CD4-positive, alpha-beta T cell treated with Interleukin-15 for 4 hours (primary cell): ENCODE measurements at regions not wholly inside any gene's neighbourhood (a gene's known extent, or its start where the extent isn't known, plus 50 kb on each side); places are given as distances from the start of the nearest gene placed in this dataset.
"Not testable (repeated sequence)": the region's sequence is repeated elsewhere in the genome, so short reads cannot be mapped to it uniquely, and the experiment has no call there.

ENCODE experiments used
- DNase-seq: peaks from one replicate; pipeline ENCODE4 v3.0.0-alpha.2; 2020; ENCODE audit warnings: low spot score

DNA sequence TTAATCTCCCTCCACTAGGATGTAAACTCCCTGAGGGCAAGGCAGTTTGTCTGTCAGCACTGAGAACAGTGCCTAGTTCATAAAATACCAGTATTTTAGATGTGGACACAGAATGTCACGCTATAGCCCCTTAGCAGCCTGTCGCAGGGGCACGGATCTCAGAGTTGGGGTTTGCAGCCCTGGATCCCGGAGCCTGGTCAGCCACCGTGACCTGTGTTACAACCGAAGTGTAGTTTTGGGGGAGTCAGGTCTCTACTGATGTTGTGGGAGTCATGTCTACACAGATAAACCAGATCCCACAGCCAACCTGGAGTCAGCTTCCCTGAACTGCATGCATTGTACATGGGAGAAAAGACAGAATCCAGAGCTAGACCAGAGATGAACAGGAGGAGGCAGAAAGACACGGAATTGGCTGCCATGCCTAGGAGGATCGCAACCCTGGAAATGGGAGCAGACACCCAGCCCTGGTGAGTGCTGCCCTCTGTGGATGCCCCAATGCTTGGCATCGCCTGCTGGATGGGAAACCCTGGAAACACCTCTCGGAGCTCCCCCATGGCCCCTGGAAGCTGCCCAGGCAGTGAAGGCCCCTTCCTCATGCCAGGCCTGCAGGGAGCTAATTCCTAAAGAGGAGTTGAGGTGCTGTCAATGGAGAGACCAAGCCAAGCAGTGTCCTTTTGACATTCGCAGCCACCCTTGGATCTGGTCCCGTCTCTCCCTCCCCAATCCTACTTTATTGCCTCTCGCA, 851.3 kb downstream of the TBC1D22A start:
- DNase-seq = no peak

DNA sequence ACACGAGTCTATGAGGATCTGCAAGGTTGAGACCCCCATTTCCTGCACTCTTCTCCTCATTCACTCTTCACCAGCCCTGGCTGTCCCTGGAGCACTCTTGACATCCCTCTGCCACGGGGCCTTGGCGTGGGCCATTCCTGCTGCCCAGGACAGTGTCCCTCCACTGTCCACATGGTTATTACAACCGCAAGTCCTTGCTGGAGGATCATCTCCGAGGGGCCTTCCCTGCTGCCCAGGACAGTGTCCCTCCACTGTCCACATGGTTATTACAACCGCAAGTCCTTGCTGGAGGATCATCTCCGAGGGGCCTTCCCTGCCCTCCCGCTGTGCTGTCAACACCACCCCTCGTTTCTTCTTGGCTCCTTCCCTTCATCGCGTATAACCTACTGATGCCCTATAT, 850.7 kb downstream of the TBC1D22A start:
- DNase-seq = not testable (repeated sequence)

DNA sequence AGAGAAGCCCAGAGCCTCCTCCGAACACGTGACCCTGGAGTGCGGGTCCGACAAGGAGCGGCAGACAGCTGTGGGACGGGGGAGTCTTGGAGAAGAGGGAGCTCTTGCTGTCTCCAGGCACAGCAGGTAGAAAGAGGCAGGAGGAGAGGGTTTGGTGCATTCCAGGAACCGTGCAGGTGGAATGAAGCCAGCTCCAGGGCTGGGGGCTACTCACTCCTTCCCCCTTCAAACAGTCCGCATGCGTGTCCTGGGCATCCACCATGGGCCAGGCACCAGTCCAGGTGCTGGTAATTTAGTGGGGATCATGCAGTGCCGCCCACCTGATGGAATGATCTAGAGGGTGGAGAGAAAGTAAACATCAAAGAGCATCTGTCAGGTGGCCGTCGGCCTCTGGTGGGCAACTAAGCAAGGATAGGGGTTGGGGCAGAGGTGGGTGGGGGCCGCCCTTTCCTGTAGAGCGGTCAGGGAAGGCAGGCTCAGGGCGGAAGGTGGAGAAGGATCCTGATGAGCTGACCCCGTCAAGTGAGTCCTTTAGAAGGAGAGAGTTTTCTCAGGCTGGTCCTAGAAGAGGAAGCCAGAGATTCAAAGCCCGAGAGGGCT, 850.0 kb downstream of the TBC1D22A start:
- no peak for DNase-seq

DNA sequence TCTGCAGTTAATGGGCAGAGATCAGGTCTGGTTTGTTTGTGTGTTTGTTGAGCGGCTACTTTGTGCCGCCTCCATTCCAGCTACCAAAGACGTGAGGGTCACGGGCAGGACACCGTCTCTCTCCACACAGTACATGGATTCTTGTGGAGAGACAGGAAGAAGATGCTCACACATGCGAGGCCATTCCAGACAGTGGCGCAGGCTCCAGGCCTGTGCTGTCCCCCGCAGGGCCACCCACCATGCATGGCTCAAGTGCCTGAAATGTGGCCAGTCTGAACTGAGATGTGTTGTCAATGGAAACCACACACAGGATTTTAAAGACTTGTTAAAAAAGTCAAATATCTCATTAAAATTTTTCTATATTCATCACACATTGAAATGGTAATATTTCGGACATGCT, 848.3 kb downstream of the TBC1D22A start:
- no peak for DNase-seq

DNA sequence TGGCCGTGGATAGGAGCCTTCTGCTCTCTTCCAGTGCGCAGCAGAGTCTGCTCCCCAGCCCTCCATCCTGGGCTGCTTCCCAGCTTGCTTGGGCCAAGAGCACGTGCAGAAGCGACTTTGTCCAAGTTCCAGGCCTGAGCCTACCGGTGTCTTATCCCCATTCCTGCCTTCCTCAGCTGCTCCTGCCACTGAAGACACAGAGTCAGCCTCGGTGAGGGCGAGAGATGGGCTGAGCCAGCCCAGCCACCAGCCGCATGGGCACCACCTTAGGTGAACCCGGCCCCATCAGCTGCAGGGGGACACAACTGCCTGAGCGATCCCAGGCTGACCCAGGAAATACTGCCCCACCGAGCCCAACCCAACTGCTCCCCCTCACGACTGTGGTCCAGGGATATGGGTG, 847.8 kb downstream of the TBC1D22A start:
- DNase-seq = no peak

DNA sequence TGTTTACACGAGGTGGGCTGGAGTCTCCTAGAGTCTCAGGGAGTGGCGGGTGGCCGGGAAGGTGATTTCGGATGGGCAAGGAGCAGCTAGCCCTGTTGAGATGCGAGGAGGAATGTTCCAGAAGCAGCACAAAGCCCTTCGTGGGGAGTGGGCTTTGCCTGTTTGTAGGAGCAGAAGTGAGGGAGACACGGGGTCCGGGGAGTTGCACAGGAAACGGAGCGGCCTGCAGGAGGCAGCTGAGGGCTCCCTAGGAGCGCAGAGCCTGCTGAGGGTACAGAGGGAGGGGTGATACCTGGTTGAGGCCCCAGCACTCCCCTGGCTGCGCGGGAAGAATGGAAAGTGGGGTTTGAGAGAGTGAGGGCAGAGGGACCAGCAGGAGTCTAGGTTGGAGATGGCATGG, 847.2 kb downstream of the TBC1D22A start:
- no peak for DNase-seq

DNA sequence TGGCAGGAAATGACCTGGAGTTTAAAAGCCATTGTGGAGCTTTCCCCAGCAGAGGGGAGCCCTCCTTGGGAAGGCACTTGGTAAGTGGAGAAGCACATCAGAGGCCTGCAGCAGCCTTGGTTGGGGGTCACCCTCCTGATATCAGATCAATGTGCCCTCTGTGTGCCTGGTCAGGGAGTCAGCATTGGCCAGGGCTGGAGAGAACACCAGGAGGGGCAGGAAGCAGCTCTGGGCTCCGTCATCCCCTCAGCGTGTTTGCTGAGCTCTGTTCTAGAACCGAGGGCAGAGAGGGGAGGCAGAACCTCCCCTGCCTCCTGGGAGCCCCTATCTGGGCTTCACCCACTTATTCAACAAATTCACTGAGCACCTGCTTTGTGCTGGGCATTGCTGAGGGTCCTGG, 846.0 kb downstream of the TBC1D22A start:
- DNase-seq = no peak

DNA sequence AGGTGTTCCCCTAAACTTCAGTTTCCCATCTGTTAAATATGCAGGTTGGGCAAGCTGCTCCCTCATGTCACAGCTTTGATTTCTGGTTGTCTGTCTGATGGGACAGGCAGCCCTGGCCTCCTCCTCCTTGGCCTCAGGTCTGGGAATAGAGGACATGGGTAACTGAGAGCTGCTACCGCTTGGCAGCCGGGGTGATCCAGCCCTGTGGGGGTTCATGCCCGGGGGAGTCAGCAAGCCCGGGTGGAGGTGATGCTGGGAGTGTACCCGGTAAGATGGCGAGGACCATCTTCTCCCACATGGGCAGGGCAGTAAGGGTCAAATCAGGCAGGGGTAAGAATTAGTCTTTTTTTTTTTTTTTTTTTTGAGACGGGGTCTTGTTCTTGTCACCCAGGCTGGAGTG, 845.0 kb downstream of the TBC1D22A start:
- DNase-seq = no peak

DNA sequence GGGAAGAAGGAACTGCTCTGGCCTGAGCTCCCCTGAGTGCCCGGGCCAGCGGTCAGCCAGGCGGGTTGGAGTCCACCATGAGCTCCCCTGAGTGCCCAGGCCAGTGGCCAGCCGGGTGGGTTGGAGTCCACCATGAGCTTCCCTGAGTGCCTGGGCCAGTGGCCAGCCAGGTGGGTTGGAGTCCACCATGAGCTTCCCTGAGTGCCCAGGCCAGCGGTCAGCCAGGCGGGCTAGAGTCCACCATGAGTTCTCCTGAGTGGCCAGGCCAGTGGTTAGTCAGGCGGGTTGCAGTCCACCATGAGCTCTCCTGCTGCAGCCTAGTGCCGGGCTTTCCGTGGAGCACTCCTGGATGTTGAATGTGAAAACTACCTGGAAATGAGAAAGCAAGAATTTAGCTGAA, 844.0 kb downstream of the TBC1D22A start:
- DNase-seq = no peak

DNA sequence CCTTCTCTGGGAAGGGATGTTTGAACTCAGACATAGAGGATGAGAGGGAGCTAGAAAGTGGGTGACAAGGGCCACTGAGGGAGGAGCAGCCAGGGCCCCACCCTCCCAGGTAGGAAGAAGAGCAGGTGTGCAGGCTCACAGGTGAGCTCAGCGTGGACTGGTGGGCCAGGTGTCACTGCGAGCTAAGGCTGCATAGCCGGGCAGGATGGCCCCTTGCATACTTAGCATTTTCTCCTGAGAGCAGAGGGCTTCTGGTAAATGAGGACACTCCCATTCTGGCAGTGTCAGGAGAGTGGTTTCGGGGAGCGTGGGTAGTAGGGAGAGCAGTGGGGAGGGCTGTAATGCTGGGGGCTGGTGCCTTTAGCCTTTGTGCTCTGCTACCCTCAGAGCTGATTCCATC, 843.4 kb downstream of the TBC1D22A start:
- DNase-seq = no peak

DNA sequence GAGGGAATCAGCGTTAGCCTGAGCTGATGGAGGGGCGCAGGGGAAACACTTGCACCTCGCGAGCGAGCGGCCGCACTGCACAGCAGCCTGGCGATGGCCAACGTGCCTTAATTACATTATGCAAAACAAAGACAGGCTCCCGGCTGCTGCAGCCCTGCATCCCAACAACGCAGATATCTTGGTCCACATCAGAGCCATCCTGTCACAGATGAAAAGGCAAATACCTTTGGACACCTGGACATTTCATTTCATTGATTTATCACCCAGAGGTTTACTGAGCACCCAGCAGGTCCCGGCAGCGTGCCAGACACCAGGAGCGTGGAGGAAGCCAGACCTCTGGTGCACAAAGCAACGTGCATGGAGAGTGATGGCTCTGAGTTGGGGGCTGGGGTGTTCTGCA, 843.0 kb downstream of the TBC1D22A start:
- DNase-seq = no peak

DNA sequence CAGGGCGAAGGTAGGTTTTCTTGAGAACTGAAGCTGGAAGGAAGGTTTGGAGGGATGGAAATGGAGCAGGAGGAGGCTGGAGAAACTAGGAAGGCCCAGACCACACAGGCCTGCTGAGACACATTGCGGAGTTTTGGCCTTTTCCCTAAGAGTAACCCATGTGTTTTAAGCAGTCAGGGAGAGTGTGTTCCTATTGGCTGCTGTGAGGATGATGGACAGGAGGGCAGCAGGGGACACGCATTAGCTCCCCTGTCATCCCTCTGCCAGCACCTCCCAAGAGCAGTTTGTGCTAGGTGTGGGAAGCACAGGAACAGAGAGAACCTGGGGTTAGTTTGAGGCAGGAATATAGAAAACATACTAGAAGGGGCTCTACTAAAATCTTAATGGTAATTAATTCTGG, 842.1 kb downstream of the TBC1D22A start:
- DNase-seq = no peak

DNA sequence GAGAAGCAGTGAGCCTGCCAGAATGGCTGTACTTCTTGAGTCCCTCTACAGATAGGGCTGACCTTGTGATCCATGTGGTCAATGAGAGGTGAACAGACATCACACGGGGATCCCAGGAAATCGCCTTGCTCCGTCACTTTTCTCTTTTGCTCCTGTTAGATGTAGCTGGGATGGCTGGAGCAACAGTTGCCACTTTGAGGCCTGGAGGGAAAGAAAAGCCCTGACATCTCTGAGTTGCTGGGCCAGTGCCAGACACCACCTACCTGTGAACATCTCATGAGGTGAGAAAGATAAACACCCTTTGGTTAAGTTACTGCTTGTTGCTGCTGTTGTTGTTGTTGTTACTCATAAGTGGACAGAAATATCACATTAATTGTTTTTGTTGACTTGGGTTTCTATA, 840.3 kb downstream of the TBC1D22A start:
- no peak for DNase-seq

DNA sequence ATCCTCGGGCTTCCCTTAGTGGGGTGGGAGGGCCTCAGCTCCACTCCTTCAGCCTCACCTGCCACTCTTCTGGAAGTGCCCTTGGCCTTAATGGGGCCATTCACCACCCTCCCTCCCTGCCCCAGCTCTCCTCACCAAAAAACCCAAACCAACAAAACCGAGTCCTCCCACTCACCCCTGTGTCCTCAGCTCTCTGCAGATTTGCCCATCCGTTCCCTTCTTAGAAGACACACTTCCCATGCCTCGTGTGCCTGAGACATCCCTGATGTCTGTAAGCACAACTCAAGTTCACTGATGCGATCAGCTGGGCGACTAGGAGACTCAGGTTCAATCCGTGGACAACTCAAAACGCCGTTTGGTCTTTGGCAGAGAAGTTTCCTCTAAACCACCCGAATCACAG, 839.2 kb downstream of the TBC1D22A start:
- DNase-seq = no peak

DNA sequence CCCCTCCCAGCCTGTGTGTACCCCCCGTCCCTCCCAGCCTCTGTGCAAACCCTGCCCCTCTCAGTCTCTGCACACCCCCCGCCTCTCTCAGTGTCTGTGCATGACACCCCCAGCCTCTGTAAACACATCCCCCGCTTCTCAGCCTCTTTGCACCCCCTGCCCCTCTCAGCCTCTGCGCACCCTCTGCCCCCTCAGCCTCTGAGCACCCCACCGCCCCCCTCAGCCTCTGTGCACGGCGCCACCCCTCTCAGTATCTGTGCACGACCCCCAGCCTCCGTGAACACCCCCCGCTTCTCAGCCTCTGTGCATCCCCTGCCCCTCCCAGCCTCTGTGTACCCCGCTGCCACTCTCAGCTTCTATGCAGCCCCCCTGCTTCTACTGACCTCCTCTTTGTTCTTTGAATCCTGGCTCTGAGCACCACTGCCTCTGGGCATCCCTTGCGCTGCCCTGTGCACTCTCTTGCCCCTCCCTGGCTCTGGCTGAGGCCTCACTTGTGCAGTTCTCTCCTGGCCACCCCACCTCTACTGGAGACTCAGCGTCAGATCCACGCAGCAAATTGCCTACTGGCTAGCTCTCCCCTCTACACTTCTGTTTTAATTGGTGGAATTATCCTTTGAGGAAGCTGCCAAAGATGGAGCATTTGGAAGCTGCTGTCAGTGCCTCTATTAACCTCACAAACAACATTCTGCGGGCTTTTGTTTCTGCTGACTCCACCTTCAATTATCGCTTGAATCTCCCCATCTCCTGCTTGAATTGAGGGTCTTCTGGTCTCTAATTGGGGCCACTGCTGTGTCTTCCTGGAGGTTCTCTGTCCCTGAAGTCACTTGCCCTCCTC, 838.6 kb downstream of the TBC1D22A start:
- DNase-seq = no peak

DNA sequence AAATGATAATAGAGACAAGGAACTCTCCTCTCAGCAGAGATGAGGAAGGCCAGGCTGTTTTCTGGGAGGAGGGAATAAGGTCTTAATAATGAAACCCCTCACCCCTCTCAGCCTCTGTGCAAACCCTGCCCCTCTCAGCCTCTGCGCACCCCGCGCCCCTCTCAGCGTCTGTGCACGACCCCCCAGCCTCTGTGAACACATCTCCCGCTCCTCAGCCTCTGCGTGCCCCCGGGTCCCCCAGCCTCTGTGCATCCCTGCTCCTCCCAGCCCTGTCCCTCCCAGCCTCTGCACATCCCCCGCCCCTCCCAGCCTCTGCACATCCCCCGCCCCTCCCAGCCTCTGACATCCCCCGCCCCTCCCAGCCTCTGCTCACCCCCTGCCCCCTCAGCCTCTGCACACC, 837.8 kb downstream of the TBC1D22A start:
- no peak for DNase-seq

DNA sequence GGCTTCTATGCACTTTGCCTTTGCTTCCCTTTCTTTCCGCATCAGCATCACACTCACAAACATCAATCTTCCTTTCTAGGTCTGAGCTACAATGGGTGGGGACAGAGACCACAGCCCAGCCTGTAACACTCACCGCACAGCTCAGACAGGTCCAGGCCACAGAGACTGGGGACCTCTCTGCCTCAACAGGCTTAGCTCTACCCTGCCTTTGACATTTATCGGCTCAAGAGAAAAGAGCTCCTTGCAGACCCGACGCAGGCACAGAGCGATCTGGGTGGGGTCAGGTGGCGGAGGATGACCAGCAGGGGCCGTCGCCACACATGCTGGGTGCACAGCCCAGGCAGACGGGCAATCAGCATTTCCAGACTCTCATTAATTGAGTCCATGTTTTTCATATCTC, 837.3 kb downstream of the TBC1D22A start:
- no peak for DNase-seq

DNA sequence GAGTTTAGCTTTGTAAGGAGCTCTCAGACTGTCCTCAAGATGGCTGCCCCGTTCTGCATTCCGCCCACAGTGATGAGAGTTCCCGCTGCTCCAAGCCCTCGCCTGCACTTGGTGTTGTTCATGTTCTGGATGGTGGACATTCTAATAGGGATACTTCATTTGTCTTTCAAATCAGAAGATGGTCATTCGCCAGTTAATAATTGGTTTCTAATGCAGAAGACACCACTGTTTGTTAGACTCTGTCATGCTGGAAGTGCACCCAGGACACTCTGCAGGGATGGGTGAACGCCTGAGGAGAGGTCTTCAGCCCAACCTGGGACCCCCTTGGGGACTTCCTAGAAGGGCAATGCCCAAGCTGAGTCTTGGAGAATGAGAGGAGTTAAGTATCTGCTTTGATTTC, 836.4 kb downstream of the TBC1D22A start:
- DNase-seq = no peak

DNA sequence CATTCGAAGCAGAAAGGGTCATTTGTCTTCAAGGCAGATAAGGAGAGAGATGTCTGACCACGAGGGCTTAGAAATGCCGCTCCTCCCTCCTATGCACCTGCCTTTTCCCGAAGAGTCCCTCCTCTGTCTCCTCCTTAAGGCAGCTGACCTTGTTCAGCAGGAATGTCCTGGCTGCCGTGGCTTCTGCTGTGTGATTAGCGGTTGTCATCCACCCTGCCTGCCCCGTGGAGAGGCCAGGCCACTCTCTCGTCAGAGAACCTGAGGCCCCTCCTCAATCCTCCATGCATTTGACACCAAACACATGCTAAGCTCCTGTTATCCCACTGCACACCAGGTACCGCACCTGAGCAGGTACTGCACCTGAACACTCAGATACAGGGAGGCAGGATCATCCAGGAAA, 834.6 kb downstream of the TBC1D22A start:
- no peak for DNase-seq

DNA sequence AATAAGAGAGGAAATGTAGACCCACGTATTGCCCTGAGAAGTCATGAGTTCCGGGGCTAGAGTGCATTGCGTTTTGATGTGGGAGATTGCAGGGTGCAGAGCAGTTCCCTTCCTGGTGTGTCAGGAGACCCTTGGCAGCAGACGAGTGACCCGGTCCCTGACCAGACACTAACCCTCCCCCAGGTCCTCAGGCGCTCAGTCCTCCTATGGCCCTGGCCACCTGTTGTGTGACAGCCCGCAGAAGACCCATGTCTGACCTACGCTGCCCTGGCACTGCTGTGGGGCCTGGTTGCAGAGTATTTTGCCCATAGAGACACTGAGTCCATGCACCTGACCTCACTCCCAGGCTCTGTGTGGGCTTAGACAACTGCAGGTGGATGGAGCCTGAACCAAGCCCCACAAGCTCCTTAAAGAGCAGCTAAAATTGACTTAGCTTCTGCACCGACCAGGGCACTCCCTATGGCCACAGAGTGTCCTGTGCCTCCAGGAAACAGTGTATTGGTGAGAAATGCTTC, 833.8 kb downstream of the TBC1D22A start:
- DNase-seq = no peak

DNA sequence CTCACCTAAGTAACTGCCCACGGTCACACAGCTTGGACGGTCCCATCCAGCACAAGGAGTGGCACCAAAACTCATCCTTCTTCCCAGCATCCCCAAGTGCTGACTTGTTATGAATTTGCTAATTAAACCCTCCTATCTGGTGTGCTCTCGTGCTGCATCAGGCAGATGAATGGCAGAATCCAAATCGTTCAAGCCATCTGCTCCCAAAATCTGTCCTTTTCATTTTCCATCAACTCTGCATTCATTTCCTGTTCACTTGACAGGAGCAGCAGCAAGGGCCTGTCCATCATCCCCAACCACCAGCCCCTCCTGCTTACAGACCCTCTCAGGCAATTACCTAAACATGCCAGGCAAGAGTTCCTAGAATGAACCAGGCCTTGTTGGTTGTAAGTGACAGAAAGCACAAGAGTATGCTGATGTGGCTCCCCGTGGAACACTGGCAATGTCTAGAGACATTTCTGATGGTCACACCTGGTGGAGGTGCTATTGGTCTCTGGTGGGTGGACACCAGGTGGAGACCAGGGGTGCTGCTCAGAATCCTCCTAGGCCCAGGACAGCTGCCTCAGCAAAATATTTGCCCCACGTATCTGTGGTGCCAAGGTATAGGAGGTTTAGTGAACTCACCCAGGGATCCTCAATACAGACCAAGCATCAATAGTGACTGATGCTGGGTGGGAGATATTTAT, 832.5 kb downstream of the TBC1D22A start:
- DNase-seq = no peak

DNA sequence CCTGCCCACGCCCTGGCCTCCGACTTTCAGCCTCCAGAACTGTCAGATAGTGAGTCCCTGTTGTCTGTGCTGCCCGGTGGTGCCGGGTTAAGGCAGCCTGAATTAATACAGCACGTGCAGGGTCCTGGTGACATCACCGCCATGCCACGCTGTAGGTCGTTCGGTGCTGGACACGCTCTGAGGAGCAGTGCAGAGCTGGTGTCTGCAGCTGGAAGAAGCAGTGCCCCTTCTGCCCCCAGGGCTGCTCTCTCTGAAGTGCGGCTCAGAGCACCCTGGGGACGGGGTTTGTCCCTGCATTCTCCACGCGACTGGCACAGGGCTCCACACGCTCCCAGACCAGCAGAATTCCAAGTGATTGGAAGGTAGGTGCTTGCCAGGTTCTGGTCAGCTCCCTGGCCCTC, 831.5 kb downstream of the TBC1D22A start:
- DNase-seq = no peak
